ENCODE measurements at regions not wholly inside any gene's neighbourhood (a gene's known extent, or its start where the extent isn't known, plus 50 kb on each side); places are given as distances from the start of the nearest gene placed in this dataset.

GRCh38 chr2:40564184-40564583 lies 112.3 kb upstream of the SLC8A1 start:
- TF ChIP-seq CTCF (IDR thresholded peaks at IDR 0.05; ENCODE audit: insufficient read depth, low read length) = no peak
- TF ChIP-seq REST (IDR thresholded peaks at IDR 0.05; ENCODE audit: insufficient replicate concordance, low read depth) = no peak
- no peak for TF ChIP-seq POLR2AphosphoS5 (IDR thresholded peaks at IDR 0.05; ENCODE audit: low read depth)

Measured in HL-60 (cell line).